GM12865 (cell line): ENCODE measurements at regions not wholly inside any gene's neighbourhood (a gene's known extent, or its start where the extent isn't known, plus 50 kb on each side); places are given as distances from the start of the nearest gene placed in this dataset.
"Not testable (repeated sequence)": the region's sequence is repeated elsewhere in the genome, so short reads cannot be mapped to it uniquely, and the experiment has no call there.

Experiments
- DNase-seq: peaks from one replicate; pipeline ENCODE4 v3.0.0; 2010; ENCODE audit warnings: low read depth
- H3K4me3 ChIP-seq: 2 replicates; pipeline ENCODE4 v1.5.1; 2011; ENCODE audit warnings: mild to moderate bottlenecking, low read depth, low read length, control low read depth
- TF ChIP-seq, protein P1 (sequence below): IDR thresholded peaks from 2 replicates; pipeline ENCODE4 v1.5.1; 2011; ENCODE audit warnings: low read length, control low read depth, low read depth, inconsistent platforms; ENCODE audit not compliant: insufficient read depth; ENCODE audit errors: missing control alignments

DNA sequence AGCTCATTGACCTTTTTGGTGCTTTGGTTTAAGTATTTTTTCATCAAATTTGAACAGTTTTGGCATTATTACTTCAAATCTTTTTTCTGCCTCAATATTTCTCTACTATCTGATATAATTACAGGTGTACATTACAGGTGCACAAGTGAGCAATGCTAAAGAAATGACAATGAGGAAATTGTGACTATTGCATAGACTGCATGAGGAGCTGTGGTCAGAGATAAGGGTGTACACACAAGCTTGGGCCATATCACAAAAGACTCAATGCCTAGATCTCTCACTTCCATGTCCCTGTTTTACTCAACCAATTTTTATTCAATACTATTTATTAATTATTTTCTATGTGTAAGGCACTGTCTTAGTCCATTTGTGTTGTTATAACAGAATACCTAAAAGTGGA is 251.0 kb upstream of the UBASH3B start:
- H3K4me3 ChIP-seq = no peak overlapping the region
- TF ChIP-seq, protein P1, sequence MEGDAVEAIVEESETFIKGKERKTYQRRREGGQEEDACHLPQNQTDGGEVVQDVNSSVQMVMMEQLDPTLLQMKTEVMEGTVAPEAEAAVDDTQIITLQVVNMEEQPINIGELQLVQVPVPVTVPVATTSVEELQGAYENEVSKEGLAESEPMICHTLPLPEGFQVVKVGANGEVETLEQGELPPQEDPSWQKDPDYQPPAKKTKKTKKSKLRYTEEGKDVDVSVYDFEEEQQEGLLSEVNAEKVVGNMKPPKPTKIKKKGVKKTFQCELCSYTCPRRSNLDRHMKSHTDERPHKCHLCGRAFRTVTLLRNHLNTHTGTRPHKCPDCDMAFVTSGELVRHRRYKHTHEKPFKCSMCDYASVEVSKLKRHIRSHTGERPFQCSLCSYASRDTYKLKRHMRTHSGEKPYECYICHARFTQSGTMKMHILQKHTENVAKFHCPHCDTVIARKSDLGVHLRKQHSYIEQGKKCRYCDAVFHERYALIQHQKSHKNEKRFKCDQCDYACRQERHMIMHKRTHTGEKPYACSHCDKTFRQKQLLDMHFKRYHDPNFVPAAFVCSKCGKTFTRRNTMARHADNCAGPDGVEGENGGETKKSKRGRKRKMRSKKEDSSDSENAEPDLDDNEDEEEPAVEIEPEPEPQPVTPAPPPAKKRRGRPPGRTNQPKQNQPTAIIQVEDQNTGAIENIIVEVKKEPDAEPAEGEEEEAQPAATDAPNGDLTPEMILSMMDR = no peak
- no peak for DNase-seq

GRCh38 chr11:122401581-122401980 is 253.9 kb upstream of the UBASH3B start:
- not testable (repeated sequence) for DNase-seq, H3K4me3 ChIP-seq

DNA sequence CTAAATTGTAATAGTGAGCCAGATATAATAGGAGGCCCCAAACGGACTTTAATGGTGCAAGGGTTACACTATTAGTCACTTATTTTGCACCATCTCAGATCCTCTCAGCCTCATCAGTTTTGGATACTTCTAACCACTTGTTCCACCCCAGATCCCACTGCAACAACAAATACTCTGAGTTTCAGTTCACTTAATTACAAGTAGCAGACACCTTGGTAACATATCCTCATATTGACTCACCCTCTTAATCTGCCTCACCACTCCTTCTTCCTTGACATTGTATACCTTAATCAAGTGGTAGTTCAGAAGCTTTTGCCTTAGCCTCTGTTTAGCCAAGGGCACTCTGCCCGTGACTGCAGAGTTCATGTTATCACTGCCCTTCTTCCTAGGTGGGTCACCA is 256.1 kb upstream of the UBASH3B start:
- TF ChIP-seq, protein P1 = no peak
- DNase-seq = peak; percentile 79
- no peak overlapping the region for H3K4me3 ChIP-seq

DNA sequence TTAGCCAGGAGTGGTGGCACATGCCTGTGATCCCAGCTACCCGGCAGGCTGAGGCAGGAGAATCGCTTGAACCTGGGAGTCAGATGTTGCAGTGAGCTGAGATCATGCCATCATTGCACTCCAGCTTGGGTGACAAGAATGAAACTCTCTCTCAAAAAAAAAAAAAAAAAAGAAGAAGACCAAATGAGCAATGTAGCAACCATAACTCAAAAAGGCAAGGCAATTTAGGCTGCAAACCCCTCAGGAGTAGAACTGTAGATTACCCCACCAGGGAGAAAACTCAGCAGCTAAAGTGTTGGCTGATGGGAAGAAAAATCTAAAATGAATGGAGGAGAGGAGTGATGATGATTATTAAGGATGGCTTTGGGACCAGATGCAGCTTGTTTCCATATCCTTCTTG is 256.7 kb upstream of the UBASH3B start:
- no peak overlapping the region for H3K4me3 ChIP-seq
- TF ChIP-seq, protein P1 = no peak

DNA sequence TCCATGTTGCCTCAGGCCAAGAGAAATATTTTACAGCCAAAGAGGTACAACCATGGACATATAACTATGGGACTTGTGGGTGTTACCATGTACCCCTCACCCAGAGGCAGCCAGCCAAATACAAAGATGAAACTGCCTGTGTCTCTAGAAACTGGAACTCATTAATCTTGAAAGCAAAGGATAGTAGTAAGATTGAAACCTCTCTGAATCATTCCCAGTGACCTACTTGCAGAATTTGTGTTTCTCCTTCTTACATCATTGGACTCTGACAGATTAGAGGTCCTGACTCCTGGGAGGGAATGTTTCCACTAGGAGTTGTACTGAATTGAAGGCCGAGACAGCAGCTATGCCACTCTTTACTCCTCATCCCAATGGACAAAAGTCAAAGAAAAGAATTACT is 257.4 kb upstream of the UBASH3B start:
- peak; percentile 64 for DNase-seq
- TF ChIP-seq, protein P1 = no peak
- no peak overlapping the region for H3K4me3 ChIP-seq

More for the DNA sequence above, 256.7 kb upstream of the UBASH3B start:
- DNase-seq = peak; percentile 10

GRCh38 chr11:122395282-122395681 is 260.2 kb upstream of the UBASH3B start:
- DNase-seq = no peak
- no peak overlapping the region for H3K4me3 ChIP-seq
- TF ChIP-seq, protein P1 = no peak

- TF ChIP-seq, protein P1 = no peak
- H3K4me3 ChIP-seq = no peak overlapping the region
- no peak for DNase-seq
Observed at GRCh38 chr11:122394313-122394712, 261.2 kb upstream of the UBASH3B start.
